Tibial nerve (tissue), 4 donors: ENCODE measurements at regions not wholly inside any gene's neighbourhood (a gene's known extent, or its start where the extent isn't known, plus 50 kb on each side); places are given as distances from the start of the nearest gene placed in this dataset.

Source experiments
- DNase-seq, 2 donors: peaks; one replicate each; pipeline ENCODE4 v3.0.0-alpha.2; 2019; ENCODE audit warnings: low spot score in 2 of 2
- H3K27ac ChIP-seq, 4 donors: fragments of 200-600 bp; sonication (generic) in 3 of 4; one replicate each; pipeline ENCODE4 v1.5.1; 2017 to 2019; ENCODE audit warnings: mild to moderate bottlenecking in 1 of 4
- H3K27me3 ChIP-seq, 2 donors: fragments of 200-600 bp; sonication (generic) in 1 of 2; one replicate each; pipeline versions ENCODE4 v1.5.1 to v1.6.0; 2017 to 2019
- H3K36me3 ChIP-seq, 3 donors: fragments of 200-600 bp; sonication (generic); one replicate each; pipeline ENCODE4 v1.5.1; 2018 to 2019
- H3K4me1 ChIP-seq, 4 donors: fragments of 200-600 bp; sonication (generic) in 3 of 4; one replicate each; pipeline ENCODE4 v1.5.1; 2017 to 2019
- H3K4me3 ChIP-seq, 4 donors: fragments of 200-600 bp; sonication (generic) in 3 of 4; one replicate each; pipeline ENCODE4 v1.5.1; 2017 to 2019; ENCODE audit warnings: mild to moderate bottlenecking in 1 of 4, moderate library complexity in 1 of 4
- H3K9me3 ChIP-seq, 4 donors: fragments of 200-600 bp; sonication (generic) in 3 of 4; one replicate each; pipeline ENCODE4 v1.5.1; 2017 to 2019
- EP300 ChIP-seq, 2 donors: sonication (generic); formaldehyde crosslinking; IDR thresholded peaks; one replicate each; pipeline ENCODE4 v1.6.1; 2017; ENCODE audit warnings: antibody characterized with exemption in 2 of 2, mild to moderate bottlenecking in 1 of 2
- POLR2A ChIP-seq, 2 donors: fragments of 450-650 bp; IDR thresholded peaks; one replicate each; pipeline ENCODE4 v1.6.1; 2017; ENCODE audit warnings: antibody characterized with exemption in 2 of 2, mild to moderate bottlenecking in 2 of 2, moderate library complexity in 2 of 2
- WGBS, 2 donors: methylation state at CpG; one replicate each; pipeline ENCODE4 v1.1.5; 2018; 5-methylcytosine and 5-hydroxymethylcytosine counted together
- TF ChIP-seq, protein P1 (sequence below), 5 experiments: fragments of 200-600 bp in 3 of 5; fragments of 450-650 bp in 2 of 5; sonication (generic) in 3 of 5; IDR thresholded peaks; one replicate each; pipeline ENCODE4 v1.5.1; 2016 to 2019; ENCODE audit warnings: antibody characterized with exemption in 5 of 5, mild to moderate bottlenecking in 3 of 5, moderate library complexity in 2 of 5

DNA sequence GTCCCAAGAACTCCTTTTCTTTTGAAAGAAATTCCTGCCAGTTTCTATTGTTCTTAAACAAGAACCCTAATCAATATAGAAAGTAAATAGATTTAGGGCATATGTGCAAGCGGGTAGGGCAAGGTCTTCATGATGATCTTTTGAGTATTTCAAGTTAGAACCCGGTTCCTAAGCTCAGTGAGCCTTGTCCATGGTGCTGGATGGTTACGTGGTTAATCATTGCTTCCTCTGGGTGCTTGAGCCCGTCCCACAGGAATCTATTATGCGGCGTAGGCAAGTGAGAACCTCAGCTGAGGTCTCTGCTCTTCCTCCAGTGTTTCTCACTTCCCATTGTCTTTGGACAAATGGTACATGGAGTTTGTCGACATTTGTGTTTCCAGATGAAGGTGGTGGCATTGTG, 580.8 kb upstream of the EEF2KMT start:
- no peak for DNase-seq
- Histone ChIP-seq H3K9me3 (no peaks in the 10 kb centered on the region), H3K36me3 (no peaks in the 10 kb centered on the region), H3K27me3 (no peaks in the 10 kb centered on the region), H3K4me3 (no peak overlapping the region), H3K4me1 (no peaks in the 10 kb centered on the region), H3K27ac (no peak overlapping the region)
- 26 to 35% methylated on average over 7 of the region's 7 CpGs for WGBS, 2 donors
- TF ChIP-seq, protein P1, sequence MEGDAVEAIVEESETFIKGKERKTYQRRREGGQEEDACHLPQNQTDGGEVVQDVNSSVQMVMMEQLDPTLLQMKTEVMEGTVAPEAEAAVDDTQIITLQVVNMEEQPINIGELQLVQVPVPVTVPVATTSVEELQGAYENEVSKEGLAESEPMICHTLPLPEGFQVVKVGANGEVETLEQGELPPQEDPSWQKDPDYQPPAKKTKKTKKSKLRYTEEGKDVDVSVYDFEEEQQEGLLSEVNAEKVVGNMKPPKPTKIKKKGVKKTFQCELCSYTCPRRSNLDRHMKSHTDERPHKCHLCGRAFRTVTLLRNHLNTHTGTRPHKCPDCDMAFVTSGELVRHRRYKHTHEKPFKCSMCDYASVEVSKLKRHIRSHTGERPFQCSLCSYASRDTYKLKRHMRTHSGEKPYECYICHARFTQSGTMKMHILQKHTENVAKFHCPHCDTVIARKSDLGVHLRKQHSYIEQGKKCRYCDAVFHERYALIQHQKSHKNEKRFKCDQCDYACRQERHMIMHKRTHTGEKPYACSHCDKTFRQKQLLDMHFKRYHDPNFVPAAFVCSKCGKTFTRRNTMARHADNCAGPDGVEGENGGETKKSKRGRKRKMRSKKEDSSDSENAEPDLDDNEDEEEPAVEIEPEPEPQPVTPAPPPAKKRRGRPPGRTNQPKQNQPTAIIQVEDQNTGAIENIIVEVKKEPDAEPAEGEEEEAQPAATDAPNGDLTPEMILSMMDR (IDR thresholded peaks at IDR 0.05): no peak
- TF ChIP-seq EP300 (IDR thresholded peaks at IDR 0.05): no peak
- TF ChIP-seq POLR2A (IDR thresholded peaks at IDR 0.05): no peak

DNA sequence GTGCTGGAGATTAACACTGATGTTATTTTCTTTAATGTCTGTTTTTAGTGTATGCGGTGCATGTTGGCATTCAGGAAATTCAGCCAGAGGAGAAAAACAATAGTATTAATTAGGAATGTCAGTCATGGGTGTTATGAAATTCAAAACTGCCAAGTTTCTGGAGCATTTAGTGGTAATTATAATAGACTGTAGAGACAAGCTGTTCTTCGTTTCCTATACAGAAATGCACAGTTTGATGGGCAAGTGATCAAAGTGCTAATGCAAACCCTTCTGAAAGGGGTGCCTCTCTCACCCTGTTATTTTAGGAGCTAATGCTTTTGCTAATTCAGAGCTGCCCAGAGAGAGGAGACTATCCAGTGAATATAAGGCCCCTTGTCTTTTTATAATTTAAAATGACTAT, 573.8 kb upstream of the EEF2KMT start:
- Histone ChIP-seq H3K36me3 (no peaks in the 10 kb centered on the region), H3K4me3 (no peak overlapping the region), H3K27ac (no peak overlapping the region), H3K27me3 (no peaks in the 10 kb centered on the region), H3K4me1 (no peaks in the 10 kb centered on the region), H3K9me3 (peaks cover 0 to 10% (median 0%) of the 10 kb centered on the region in 4 donors)
- TF ChIP-seq EP300 (IDR thresholded peaks at IDR 0.05): no peak
- no peak for TF ChIP-seq POLR2A (IDR thresholded peaks at IDR 0.05)
- TF ChIP-seq, protein P1 (IDR thresholded peaks at IDR 0.05): no peak
- no peak for DNase-seq
- WGBS, 2 donors: 74 to 77% methylated on average over 2 of the region's 2 CpGs

DNA sequence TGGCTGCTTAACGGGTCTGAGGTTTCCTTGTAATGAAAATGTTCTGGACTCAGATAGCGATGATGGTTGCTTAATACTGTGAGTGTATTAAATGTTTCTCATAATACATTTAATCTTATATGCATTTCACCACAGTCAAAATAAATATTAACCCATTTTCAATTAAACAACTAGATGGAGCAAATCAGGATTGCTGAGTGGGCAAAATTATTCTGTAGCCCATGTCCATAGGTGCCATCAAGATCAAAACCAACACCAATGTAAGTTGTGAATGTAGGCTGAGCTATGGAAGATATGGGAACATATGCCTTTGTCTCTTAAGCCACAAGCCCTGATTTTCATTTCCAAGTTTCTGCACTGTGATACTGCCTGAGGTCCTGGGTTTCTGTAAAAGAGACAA, 572.6 kb upstream of the EEF2KMT start:
- DNase-seq: no peak
- H3K27me3 ChIP-seq: no peaks in the 10 kb centered on the region
- no peaks in the 10 kb centered on the region for H3K36me3 ChIP-seq
- peaks cover 0 to 11% (median 0%) of the 10 kb centered on the region in 4 donors for H3K9me3 ChIP-seq
- no peak overlapping the region for H3K27ac ChIP-seq
- TF ChIP-seq EP300 (IDR thresholded peaks at IDR 0.05): no peak
- no peak for TF ChIP-seq POLR2A (IDR thresholded peaks at IDR 0.05)
- TF ChIP-seq, protein P1 (IDR thresholded peaks at IDR 0.05): no peak
- no peak overlapping the region for H3K4me3 ChIP-seq
- 50 to 72% methylated on average over 2 of the region's 2 CpGs for WGBS, 2 donors
- H3K4me1 ChIP-seq: no peaks in the 10 kb centered on the region

DNA sequence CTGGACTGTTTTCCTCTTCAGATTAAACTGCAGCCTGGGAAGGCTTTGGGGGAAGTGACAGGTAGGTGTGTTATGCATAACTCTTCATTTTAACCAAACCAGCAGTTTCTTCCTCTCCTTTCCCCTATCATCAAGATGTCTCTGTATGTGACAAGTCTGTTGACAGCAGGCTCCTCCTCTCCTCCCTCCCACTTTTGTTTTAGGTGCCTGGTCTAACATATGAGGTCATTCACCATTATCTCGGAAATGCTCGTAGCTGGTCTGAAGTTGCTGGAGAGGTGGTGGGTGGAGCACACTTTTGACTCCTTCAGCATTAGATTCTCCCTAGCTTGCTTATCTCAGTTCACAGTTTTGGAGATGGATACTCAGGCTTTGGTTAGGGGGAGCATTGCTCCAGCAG, 571.0 kb upstream of the EEF2KMT start:
- no peaks in the 10 kb centered on the region for H3K4me1 ChIP-seq
- no peak overlapping the region for H3K4me3 ChIP-seq
- DNase-seq: no peak
- H3K36me3 ChIP-seq: no peaks in the 10 kb centered on the region
- WGBS, 2 donors: 38 to 42% methylated on average over 2 of the region's 2 CpGs
- peaks cover 0 to 15% (median 0%) of the 10 kb centered on the region in 4 donors for H3K9me3 ChIP-seq
- no peak for TF ChIP-seq EP300 (IDR thresholded peaks at IDR 0.05)
- no peak for TF ChIP-seq POLR2A (IDR thresholded peaks at IDR 0.05)
- H3K27ac ChIP-seq: no peak overlapping the region
- no peaks in the 10 kb centered on the region for H3K27me3 ChIP-seq

DNA sequence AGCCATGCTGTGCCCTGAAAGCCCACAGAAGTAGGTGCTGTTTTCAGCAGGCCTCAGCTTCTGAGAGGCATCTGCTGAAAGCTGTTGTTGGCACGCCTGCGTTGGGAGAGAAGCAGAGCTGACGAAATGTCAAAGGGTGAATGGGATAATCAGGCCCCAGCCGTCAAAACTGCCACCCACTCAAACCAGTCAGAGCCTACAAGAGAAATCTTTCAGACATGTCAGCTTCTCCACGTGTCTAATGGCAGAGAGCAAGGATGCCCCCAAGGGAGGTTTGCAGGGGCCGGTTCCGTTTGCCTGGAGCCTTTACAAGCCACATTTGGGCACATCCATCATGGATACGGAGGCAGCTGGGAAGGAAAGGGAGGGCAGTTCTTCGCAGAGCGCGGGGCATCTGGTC, 568.2 kb upstream of the EEF2KMT start:
- Histone ChIP-seq H3K4me1 (no peaks in the 10 kb centered on the region), H3K36me3 (no peaks in the 10 kb centered on the region), H3K9me3 (peaks cover 0 to 18% (median 0%) of the 10 kb centered on the region in 4 donors), H3K27me3 (no peaks in the 10 kb centered on the region), H3K27ac (no peak overlapping the region), H3K4me3 (no peak overlapping the region)
- WGBS, 2 donors: 52 to 72% methylated on average over 9 to 11 of the region's 11 CpGs
- TF ChIP-seq POLR2A (IDR thresholded peaks at IDR 0.05) (no peak), EP300 (IDR thresholded peaks at IDR 0.05) (no peak)
- TF ChIP-seq, protein P1 (IDR thresholded peaks at IDR 0.05): no peak
- no peak for DNase-seq

DNA sequence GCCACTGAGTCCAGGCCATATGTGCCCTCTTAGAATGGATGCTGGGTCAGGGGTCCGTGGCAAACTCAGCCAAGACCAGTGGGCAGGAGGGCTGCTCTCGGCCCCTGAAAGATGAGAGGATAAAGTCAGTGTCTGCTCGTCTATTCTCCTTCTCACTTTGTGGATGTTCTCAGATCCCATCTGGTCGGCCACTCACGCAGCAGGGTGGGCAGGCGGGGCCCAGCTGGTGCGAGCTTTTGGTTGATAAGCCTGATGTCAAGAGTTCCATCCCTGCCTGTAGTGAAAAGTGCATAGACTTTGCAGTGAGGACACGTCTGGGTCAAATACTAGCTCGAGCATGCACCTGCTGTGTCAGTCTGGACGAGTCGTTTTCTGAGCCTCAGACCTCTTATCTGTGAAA, 556.2 kb upstream of the EEF2KMT start:
- no peak for DNase-seq
- 73 to 81% methylated on average over 11 of the region's 11 CpGs for WGBS, 2 donors
- Histone ChIP-seq H3K36me3 (no peaks in the 10 kb centered on the region), H3K4me3 (no peak overlapping the region), H3K27ac (no peak overlapping the region), H3K9me3 (peaks cover 0 to 18% (median 0%) of the 10 kb centered on the region in 4 donors), H3K27me3 (no peaks in the 10 kb centered on the region), H3K4me1 (no peaks in the 10 kb centered on the region)
- no peak for TF ChIP-seq POLR2A (IDR thresholded peaks at IDR 0.05)
- TF ChIP-seq EP300 (IDR thresholded peaks at IDR 0.05): no peak
- TF ChIP-seq, protein P1 (IDR thresholded peaks at IDR 0.05): no peak
